Liver (tissue), 8 donors: ENCODE measurements at regions not wholly inside any gene's neighbourhood (a gene's known extent, or its start where the extent isn't known, plus 50 kb on each side); places are given as distances from the start of the nearest gene placed in this dataset.

Experiments used
- DNase-seq: peaks from one replicate; pipeline ENCODE4 v3.0.0-alpha.2; 2017; ENCODE audit warnings: low spot score
- H3K27ac ChIP-seq, 2 donors: one replicate each; pipeline ENCODE4 v1.7.0; 2013; ENCODE audit warnings: inconsistent platforms in 2 of 2, low read length in 2 of 2, control low read depth in 1 of 2, low read depth in 1 of 2, mild to moderate bottlenecking in 1 of 2
- H3K27me3 ChIP-seq, 4 donors: one replicate each; pipeline versions ENCODE4 v1.6.1 to v1.7.0; 2013; ENCODE audit warnings: low read length in 3 of 4, inconsistent platforms in 1 of 4, mild to moderate bottlenecking in 1 of 4, moderate library complexity in 1 of 4; ENCODE audit not compliant: control insufficient read depth in 4 of 4, insufficient read depth in 4 of 4
- H3K36me3 ChIP-seq, 4 donors: one replicate each; pipeline versions ENCODE4 v1.6.1 to v1.7.0; 2013; ENCODE audit warnings: low read length in 3 of 4, mild to moderate bottlenecking in 3 of 4, low read depth in 1 of 4, moderate library complexity in 1 of 4; ENCODE audit not compliant: control insufficient read depth in 4 of 4, insufficient read depth in 3 of 4
- H3K4me1 ChIP-seq, 4 donors: one replicate each; pipeline versions ENCODE4 v1.6.1 to v1.7.0; 2013; ENCODE audit warnings: low read length in 3 of 4, mild to moderate bottlenecking in 3 of 4, moderate library complexity in 1 of 4; ENCODE audit not compliant: control insufficient read depth in 4 of 4, insufficient read depth in 4 of 4
- H3K4me3 ChIP-seq, 3 donors: one replicate each; pipeline versions ENCODE4 v1.6.1 to v1.7.0; 2013; ENCODE audit warnings: low read length in 3 of 3, control low read depth in 1 of 3, low read depth in 1 of 3, mild to moderate bottlenecking in 1 of 3
- H3K9ac ChIP-seq, 2 donors: one replicate each; pipeline ENCODE4 v1.7.0; 2013; ENCODE audit warnings: low read length in 2 of 2, mild to moderate bottlenecking in 2 of 2, moderate library complexity in 2 of 2, control low read depth in 1 of 2, low read depth in 1 of 2
- H3K9me3 ChIP-seq, 4 donors: one replicate each; pipeline versions ENCODE4 v1.6.1 to v1.7.0; 2013; ENCODE audit warnings: low read length in 3 of 4; ENCODE audit not compliant: control insufficient read depth in 4 of 4
- EGR1 ChIP-seq, 2 donors: IDR thresholded peaks; 2 replicates each; pipeline ENCODE4 v1.6.1; 2016 to 2018; ENCODE audit warnings: antibody characterized with exemption in 2 of 2, low read depth in 2 of 2
- HNF4A ChIP-seq, 2 donors: conservative IDR thresholded peaks; 2 replicates each; pipeline ENCODE4 v1.6.1; 2016; ENCODE audit warnings: antibody characterized with exemption in 2 of 2, mild to moderate bottlenecking in 2 of 2
- HNF4G ChIP-seq: IDR thresholded peaks from 2 replicates; pipeline ENCODE4 v1.6.1; 2016; ENCODE audit warnings: antibody characterized with exemption
- JUND ChIP-seq, 2 donors: IDR thresholded peaks; 2 replicates each; pipeline ENCODE4 v1.6.1; 2016; ENCODE audit warnings: antibody characterized with exemption in 2 of 2
- NR2F2 ChIP-seq: IDR thresholded peaks from 2 replicates; pipeline ENCODE4 v1.6.1; 2016; ENCODE audit warnings: antibody characterized with exemption
- RAD21 ChIP-seq, 2 donors: IDR thresholded peaks; 2 replicates each; pipeline ENCODE4 v1.6.1; 2016; ENCODE audit warnings: antibody characterized with exemption in 2 of 2, mild to moderate bottlenecking in 2 of 2
- SP1 ChIP-seq: IDR thresholded peaks from 2 replicates; pipeline ENCODE4 v1.6.1; 2018; ENCODE audit warnings: antibody characterized with exemption, mild to moderate bottlenecking
- TAF1 ChIP-seq: conservative IDR thresholded peaks from 2 replicates; pipeline ENCODE4 v1.6.1; 2016; ENCODE audit warnings: antibody characterized with exemption, mild to moderate bottlenecking
- YY1 ChIP-seq: IDR thresholded peaks from 2 replicates; pipeline ENCODE4 v1.6.1; 2016; ENCODE audit warnings: antibody characterized with exemption, mild to moderate bottlenecking
- WGBS: extraction: QIAGEN DNeasy Blood & Tissue Kit; methylation state at CpG from one replicate; pipeline ENCODE4 v1.1.7; 2013; 5-methylcytosine and 5-hydroxymethylcytosine counted together
- TF ChIP-seq, protein P1 (sequence below): IDR thresholded peaks from 2 replicates; pipeline ENCODE4 v1.6.1; 2016; ENCODE audit warnings: antibody characterized with exemption
- TF ChIP-seq, protein P2 (sequence below): IDR thresholded peaks from 2 replicates; pipeline ENCODE4 v1.6.1; 2016; ENCODE audit warnings: antibody characterized with exemption
- TF ChIP-seq, protein P3 (sequence below): IDR thresholded peaks from 2 replicates; pipeline ENCODE4 v1.6.1; 2016; ENCODE audit warnings: antibody characterized with exemption
- TF ChIP-seq, protein P4 (sequence below): fragments of 150-350 bp; IDR thresholded peaks from 2 replicates; pipeline ENCODE4 v1.5.1; 2017; ENCODE audit warnings: improper control_type of control experiment, low read depth, low read length; ENCODE audit not compliant: missing input control
- donor health status: healthy.
- donor health status: healthy.
- donor health status: healthy.
- donor health status: healthy.
- donor health status: healthy.

DNA sequence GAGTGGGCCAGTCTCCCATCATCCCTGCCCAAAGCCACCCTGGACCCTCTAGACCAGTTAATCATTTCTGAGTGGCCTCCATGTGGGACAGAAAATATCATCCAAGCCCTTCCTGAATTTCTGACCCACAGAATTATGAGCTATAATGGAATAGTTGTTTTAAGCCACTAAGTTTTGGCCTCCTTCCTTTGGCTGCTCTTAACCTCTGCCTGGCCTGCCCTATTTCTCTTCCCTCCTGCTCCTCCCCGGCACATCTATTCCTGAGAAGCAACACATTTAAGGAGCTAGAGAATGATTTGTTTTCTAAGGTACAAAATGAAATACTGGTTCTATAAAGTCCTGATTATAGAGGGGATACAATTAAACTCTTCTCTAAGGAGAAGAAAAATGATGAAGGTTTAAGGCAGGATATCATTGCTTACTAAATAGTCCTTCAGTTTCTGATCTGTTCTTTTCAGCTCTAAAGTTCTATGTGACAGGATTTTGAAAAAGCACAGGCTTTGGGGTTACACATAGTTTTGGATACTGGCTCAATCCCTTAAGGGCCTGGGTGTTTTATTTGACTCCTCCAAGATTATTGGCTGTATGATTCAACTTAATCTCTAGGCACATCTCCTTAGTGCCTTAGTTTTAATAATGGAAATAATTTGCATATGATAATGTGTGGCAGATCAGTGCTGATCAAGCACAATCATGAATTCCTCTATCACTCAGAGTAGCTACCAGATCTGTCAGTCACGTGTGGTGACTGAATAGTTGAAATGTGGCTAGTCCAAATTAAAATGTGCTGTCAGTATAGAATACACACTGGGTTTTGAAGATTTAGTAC is 240.3 kb downstream of the VAPA start:
- Histone ChIP-seq H3K27me3 (no peaks in the 10 kb centered on the region), H3K9me3 (peaks cover 0 to 2% (median under 1%) of the 10 kb centered on the region in 4 donors), H3K4me3 (no peak overlapping the region), H3K9ac (no peak overlapping the region), H3K36me3 (no peaks in the 10 kb centered on the region), H3K27ac (no peak overlapping the region), H3K4me1 (no peaks in the 10 kb centered on the region)
- no peak for TF ChIP-seq SP1
- TF ChIP-seq, protein P1, sequence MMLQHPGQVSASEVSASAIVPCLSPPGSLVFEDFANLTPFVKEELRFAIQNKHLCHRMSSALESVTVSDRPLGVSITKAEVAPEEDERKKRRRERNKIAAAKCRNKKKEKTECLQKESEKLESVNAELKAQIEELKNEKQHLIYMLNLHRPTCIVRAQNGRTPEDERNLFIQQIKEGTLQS, result no peak
- TF ChIP-seq, protein P2, sequence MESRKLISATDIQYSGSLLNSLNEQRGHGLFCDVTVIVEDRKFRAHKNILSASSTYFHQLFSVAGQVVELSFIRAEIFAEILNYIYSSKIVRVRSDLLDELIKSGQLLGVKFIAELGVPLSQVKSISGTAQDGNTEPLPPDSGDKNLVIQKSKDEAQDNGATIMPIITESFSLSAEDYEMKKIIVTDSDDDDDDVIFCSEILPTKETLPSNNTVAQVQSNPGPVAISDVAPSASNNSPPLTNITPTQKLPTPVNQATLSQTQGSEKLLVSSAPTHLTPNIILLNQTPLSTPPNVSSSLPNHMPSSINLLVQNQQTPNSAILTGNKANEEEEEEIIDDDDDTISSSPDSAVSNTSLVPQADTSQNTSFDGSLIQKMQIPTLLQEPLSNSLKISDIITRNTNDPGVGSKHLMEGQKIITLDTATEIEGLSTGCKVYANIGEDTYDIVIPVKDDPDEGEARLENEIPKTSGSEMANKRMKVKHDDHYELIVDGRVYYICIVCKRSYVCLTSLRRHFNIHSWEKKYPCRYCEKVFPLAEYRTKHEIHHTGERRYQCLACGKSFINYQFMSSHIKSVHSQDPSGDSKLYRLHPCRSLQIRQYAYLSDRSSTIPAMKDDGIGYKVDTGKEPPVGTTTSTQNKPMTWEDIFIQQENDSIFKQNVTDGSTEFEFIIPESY, result no peak
- no peak for TF ChIP-seq TAF1
- no peak for TF ChIP-seq EGR1 (IDR thresholded peaks at IDR 0.05; ENCODE audit: low read depth in 2 of 2)
- TF ChIP-seq, protein P3, sequence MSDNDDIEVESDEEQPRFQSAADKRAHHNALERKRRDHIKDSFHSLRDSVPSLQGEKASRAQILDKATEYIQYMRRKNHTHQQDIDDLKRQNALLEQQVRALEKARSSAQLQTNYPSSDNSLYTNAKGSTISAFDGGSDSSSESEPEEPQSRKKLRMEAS, result no peak
- WGBS, result 81% methylated on average over 2 of the region's 2 CpGs
- DNase-seq, result no peak

DNA sequence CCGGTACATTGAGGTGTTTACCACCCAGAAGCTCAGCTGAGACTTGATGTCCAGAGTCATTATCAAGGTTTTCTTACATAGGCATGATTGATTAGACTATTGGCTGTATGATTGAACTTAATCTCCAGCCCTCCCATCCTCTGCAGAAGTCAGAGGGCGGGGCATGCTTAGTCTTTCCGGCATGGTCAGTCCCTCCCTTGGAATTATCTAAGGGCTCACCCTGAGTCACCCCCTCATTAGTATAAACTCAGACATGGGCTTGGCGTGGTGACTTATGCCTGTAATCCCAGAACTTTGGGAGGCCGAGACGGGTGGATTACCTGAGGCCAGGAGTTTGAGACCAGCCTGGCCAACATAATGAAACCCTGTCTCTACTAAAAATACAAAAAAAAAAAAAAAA is 243.9 kb downstream of the VAPA start:
- 91% methylated on average over 6 of the region's 6 CpGs for WGBS
- Histone ChIP-seq H3K27ac (no peak overlapping the region), H3K27me3 (no peaks in the 10 kb centered on the region), H3K9ac (no peak overlapping the region), H3K4me3 (no peak overlapping the region), H3K4me1 (no peaks in the 10 kb centered on the region), H3K36me3 (no peaks in the 10 kb centered on the region), H3K9me3 (peaks cover 0 to 2% (median under 1%) of the 10 kb centered on the region in 4 donors)
- no peak for DNase-seq
- TF ChIP-seq SP1 (no peak), YY1 (no peak), NR2F2 (no peak), TAF1 (no peak), JUND (IDR thresholded peaks at IDR 0.05) (no peak), HNF4A (conservative IDR thresholded peaks at IDR 0.05) (no peak)
- TF ChIP-seq, protein P1, result no peak
- TF ChIP-seq, protein P4, sequence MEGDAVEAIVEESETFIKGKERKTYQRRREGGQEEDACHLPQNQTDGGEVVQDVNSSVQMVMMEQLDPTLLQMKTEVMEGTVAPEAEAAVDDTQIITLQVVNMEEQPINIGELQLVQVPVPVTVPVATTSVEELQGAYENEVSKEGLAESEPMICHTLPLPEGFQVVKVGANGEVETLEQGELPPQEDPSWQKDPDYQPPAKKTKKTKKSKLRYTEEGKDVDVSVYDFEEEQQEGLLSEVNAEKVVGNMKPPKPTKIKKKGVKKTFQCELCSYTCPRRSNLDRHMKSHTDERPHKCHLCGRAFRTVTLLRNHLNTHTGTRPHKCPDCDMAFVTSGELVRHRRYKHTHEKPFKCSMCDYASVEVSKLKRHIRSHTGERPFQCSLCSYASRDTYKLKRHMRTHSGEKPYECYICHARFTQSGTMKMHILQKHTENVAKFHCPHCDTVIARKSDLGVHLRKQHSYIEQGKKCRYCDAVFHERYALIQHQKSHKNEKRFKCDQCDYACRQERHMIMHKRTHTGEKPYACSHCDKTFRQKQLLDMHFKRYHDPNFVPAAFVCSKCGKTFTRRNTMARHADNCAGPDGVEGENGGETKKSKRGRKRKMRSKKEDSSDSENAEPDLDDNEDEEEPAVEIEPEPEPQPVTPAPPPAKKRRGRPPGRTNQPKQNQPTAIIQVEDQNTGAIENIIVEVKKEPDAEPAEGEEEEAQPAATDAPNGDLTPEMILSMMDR, result no peak

DNA sequence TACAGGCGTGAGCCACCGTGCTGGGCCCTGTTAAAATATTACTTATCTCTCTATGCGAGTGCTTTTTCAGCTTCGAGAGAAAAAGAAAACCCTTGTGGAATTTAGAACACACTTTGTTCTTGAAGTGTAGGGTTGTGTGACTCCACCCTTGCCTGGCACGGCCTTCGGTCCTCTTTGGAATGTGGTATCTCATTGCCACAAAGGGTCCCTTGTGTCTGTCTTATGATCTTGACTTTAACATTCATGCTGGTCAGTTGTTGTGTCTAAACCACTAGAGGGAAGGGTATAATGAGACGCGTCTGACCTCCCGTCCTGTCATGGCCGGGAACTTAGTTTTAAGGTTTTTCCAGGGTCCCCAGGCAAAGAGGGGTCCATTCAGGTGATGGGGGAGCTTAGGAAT is 246.4 kb downstream of the VAPA start:
- H3K9ac ChIP-seq, result no peak overlapping the region
- H3K27me3 ChIP-seq, result no peaks in the 10 kb centered on the region
- TF ChIP-seq JUND (IDR thresholded peaks at IDR 0.05), result no peak
- TF ChIP-seq HNF4G, result no peak
- TF ChIP-seq, protein P4, result no peak
- TF ChIP-seq RAD21 (IDR thresholded peaks at IDR 0.05), result no peak
- 93% methylated on average over 10 of the region's 10 CpGs for WGBS
- DNase-seq, result no peak
- no peak overlapping the region for H3K27ac ChIP-seq
- H3K4me1 ChIP-seq, result no peaks in the 10 kb centered on the region
- no peak overlapping the region for H3K4me3 ChIP-seq
- no peaks in the 10 kb centered on the region for H3K36me3 ChIP-seq
- H3K9me3 ChIP-seq, result peaks cover 0 to 2% (median under 1%) of the 10 kb centered on the region in 4 donors
